ENCODE measurements at regions not wholly inside any gene's neighbourhood (a gene's known extent, or its start where the extent isn't known, plus 50 kb on each side); places are given as distances from the start of the nearest gene placed in this dataset.
"Not testable (repeated sequence)": the region's sequence is repeated elsewhere in the genome, so short reads cannot be mapped to it uniquely, and the experiment has no call there.

GRCh38 chr14:29982171-29982570 lies 54.5 kb upstream of the PRKD1 start:
- intact Hi-C loops (cut with DNase I; ENCODE audit: low total_unique reads), result no loop called here
- TF ChIP-seq POLR2A (IDR thresholded peaks at IDR 0.05), result no peak
- TF ChIP-seq CTCF (IDR thresholded peaks at IDR 0.05), result no peak
- no peak for DNase-seq (ENCODE audit: low spot score in 2 of 2)
- H3K4me3 ChIP-seq (ENCODE audit: low read depth, poor library complexity, severe bottlenecking), result no peak overlapping the region
- WGBS, 2 donors, result 94 to 96% methylated on average over 1 of the region's 1 CpG

GRCh38 chr14:29982993-29983392 lies 55.3 kb upstream of the PRKD1 start:
- TF ChIP-seq CTCF (IDR thresholded peaks at IDR 0.05), result no peak
- no peak for TF ChIP-seq POLR2A (IDR thresholded peaks at IDR 0.05)
- WGBS, 2 donors, result 58 to 83% methylated on average over 1 of the region's 1 CpG
- no peak overlapping the region for H3K4me3 ChIP-seq (ENCODE audit: low read depth, poor library complexity, severe bottlenecking)
- intact Hi-C loops (cut with DNase I; ENCODE audit: low total_unique reads), result no loop called here
- DNase-seq (ENCODE audit: low spot score in 2 of 2), result no peak

- intact Hi-C loops (cut with DNase I; ENCODE audit: low total_unique reads); DNase-seq (ENCODE audit: low spot score in 2 of 2); H3K4me3 ChIP-seq (ENCODE audit: low read depth, poor library complexity, severe bottlenecking): not testable (repeated sequence)
- WGBS, 2 donors, result 77 to 84% methylated on average over 30 of the region's 30 CpGs
Observed at GRCh38 chr14:29990344-29990857, 62.8 kb upstream of the PRKD1 start.

- H3K4me3 ChIP-seq (ENCODE audit: low read depth, poor library complexity, severe bottlenecking), result no peak overlapping the region
- intact Hi-C loops (cut with DNase I; ENCODE audit: low total_unique reads), result no loop called here
- 95% methylated on average over 2 of the region's 2 CpGs for WGBS, 2 donors
- DNase-seq (ENCODE audit: low spot score in 2 of 2), result no peak
- TF ChIP-seq POLR2A (IDR thresholded peaks at IDR 0.05), result no peak
- no peak for TF ChIP-seq CTCF (IDR thresholded peaks at IDR 0.05)
Observed at GRCh38 chr14:29990993-29991392, 63.3 kb upstream of the PRKD1 start.

- intact Hi-C loops (cut with DNase I; ENCODE audit: low total_unique reads), result no loop called here
- H3K4me3 ChIP-seq (ENCODE audit: low read depth, poor library complexity, severe bottlenecking), result no peak overlapping the region
- DNase-seq (ENCODE audit: low spot score in 2 of 2), result no peak
- 88 to 96% methylated on average over 2 of the region's 2 CpGs for WGBS, 2 donors
- TF ChIP-seq CTCF (IDR thresholded peaks at IDR 0.05) (no peak), POLR2A (IDR thresholded peaks at IDR 0.05) (no peak)
Observed at GRCh38 chr14:29993143-29993542, 65.5 kb upstream of the PRKD1 start.

GRCh38 chr14:29999013-29999539 lies 71.4 kb upstream of the PRKD1 start:
- intact Hi-C loops (cut with DNase I; ENCODE audit: low total_unique reads), result no loop called here
- TF ChIP-seq POLR2A (IDR thresholded peaks at IDR 0.05), result no peak
- TF ChIP-seq CTCF (IDR thresholded peaks at IDR 0.05), result no peak
- WGBS, 2 donors, result 48 to 49% methylated on average over 3 of the region's 3 CpGs
- no peak for DNase-seq (ENCODE audit: low spot score in 2 of 2)
- no peak overlapping the region for H3K4me3 ChIP-seq (ENCODE audit: low read depth, poor library complexity, severe bottlenecking)

Data from lower leg skin (tissue), 4 donors.